K562 (cell line): ENCODE measurements at regions not wholly inside any gene's neighbourhood (a gene's known extent, or its start where the extent isn't known, plus 50 kb on each side); places are given as distances from the start of the nearest gene placed in this dataset.

ENCODE experiments used
- ATAC-seq: fragments of 200-7000 bp; cut with Tn5 transposase; 3 replicates; pipeline ENCODE4 v1.9.1; 2020; ENCODE audit warnings: moderate library complexity
- BruUV-seq: library from RNA; stranded (reverse); fragments of 400-500 nt; replicated peaks from 2 replicates; lab custom pipeline; 2021; lab: Mats Ljungman, UMichigan
- CTCF ChIA-PET: fragments of 300-600 bp; formaldehyde crosslinking; extraction: SDS; loops from one replicate; lab custom pipeline; 2021; ENCODE audit warnings: low intra/inter-chr PET ratio; lab: Yijun Ruan, JAX
- POLR2A ChIA-PET: fragments of 300-600, 350-650 bp; sonication (Branson Sonifier 250); formaldehyde crosslinking; extraction: SDS; loops from one replicate; lab custom pipeline; 2021; ENCODE audit warnings: antibody characterized with exemption, inconsistent platforms; lab: Yijun Ruan, JAX
- DNase-seq, 4 experiments: peaks; one replicate each; pipeline versions ENCODE4 v3.0.0 to v3.0.0-alpha.2; 2011 to 2018; ENCODE audit warnings: low spot score in 3 of 4, mixed read lengths in 3 of 4; ENCODE audit errors: extremely low read depth in 1 of 4
- FAIRE-seq: peaks from 2 replicates; lab custom pipeline; 2011; peaks lifted over from hg19 to GRCh38; lab: Jason Lieb, UNC
- H2AFZ ChIP-seq: 2 replicates; pipeline ENCODE4 v1.6.0; 2011; ENCODE audit warnings: low read depth, low read length, control low read depth, inconsistent platforms
- H3K27ac ChIP-seq: fragments of 200-600 bp; 3 replicates; pipeline ENCODE4 v1.8.0; 2011; ENCODE audit warnings: low read depth, mild to moderate bottlenecking, control low read depth, inconsistent platforms, low read length, moderate library complexity, mixed read lengths; ENCODE audit errors: extremely low read depth
- H3K27me3 ChIP-seq, 2 experiments: fragments of 300-600 bp in 1 of 2; 2 replicates in 1 of 2; 3 replicates in 1 of 2; pipeline versions ENCODE4 v1.6.0 to v1.8.0; 2011; ENCODE audit warnings: inconsistent platforms in 2 of 2, low read length in 2 of 2, mild to moderate bottlenecking in 1 of 2, mixed read lengths in 1 of 2, moderate library complexity in 1 of 2; ENCODE audit not compliant: control insufficient read depth in 2 of 2, insufficient read depth in 2 of 2
- H3K36me3 ChIP-seq: fragments of 300-600 bp; 3 replicates; pipeline ENCODE4 v1.8.0; 2011; ENCODE audit warnings: mild to moderate bottlenecking, low read length, inconsistent platforms; ENCODE audit not compliant: control insufficient read depth, insufficient read depth
- H3K4me1 ChIP-seq, 2 experiments: fragments of 200-600 bp in 1 of 2; replicated peaks in 1 of 2; 2 replicates in 1 of 2; 3 replicates in 1 of 2; pipeline versions ENCODE4 v1.5.1 to v1.8.0; 2011; ENCODE audit warnings: inconsistent platforms in 2 of 2, low read length in 2 of 2, mild to moderate bottlenecking in 1 of 2, mixed read lengths in 1 of 2, moderate library complexity in 1 of 2; ENCODE audit not compliant: control insufficient read depth in 2 of 2, insufficient read depth in 2 of 2
- H3K4me2 ChIP-seq: 2 replicates; pipeline ENCODE4 v1.6.1; 2011; ENCODE audit warnings: low read length, control low read depth, inconsistent platforms, mixed read lengths; ENCODE audit not compliant: insufficient read depth
- H3K4me3 ChIP-seq: fragments of 200-600 bp; sonication (generic), shearing (Covaris generic); 2 replicates; pipeline ENCODE4 v1.5.1; 2016; ENCODE audit warnings: control low read depth, inconsistent platforms
- H3K79me2 ChIP-seq: fragments of 200-600 bp; 3 replicates; pipeline ENCODE4 v1.8.0; 2011; ENCODE audit warnings: low read length, inconsistent platforms; ENCODE audit not compliant: control insufficient read depth, insufficient read depth
- H3K9ac ChIP-seq, 2 experiments: 2 replicates each; pipeline versions ENCODE4 v1.6.0 to v1.6.1; 2011; ENCODE audit warnings: low read depth in 2 of 2, low read length in 2 of 2, control low read depth in 1 of 2, inconsistent platforms in 1 of 2, mild to moderate bottlenecking in 1 of 2, mixed read lengths in 1 of 2; ENCODE audit not compliant: insufficient read depth in 1 of 2
- H3K9me1 ChIP-seq: one replicate; pipeline ENCODE4 v1.6.0; 2011; ENCODE audit warnings: inconsistent platforms, mild to moderate bottlenecking, low read length, moderate library complexity; ENCODE audit not compliant: control insufficient read depth, insufficient read depth
- H3K9me3 ChIP-seq: replicated peaks from 2 replicates; pipeline ENCODE4 v1.5.1; 2011; ENCODE audit warnings: low read depth, low read length, inconsistent platforms; ENCODE audit not compliant: control insufficient read depth, insufficient read depth
- H4K20me1 ChIP-seq: replicated peaks from 2 replicates; pipeline ENCODE4 v1.6.1; 2011; ENCODE audit warnings: low read length, inconsistent platforms, mixed read lengths; ENCODE audit not compliant: control insufficient read depth, insufficient read depth
- ATF3 ChIP-seq, 2 experiments: fragments of 450-650 bp in 1 of 2; sonication (generic) in 1 of 2; formaldehyde crosslinking in 1 of 2; IDR thresholded peaks in 1 of 2; conservative IDR thresholded peaks in 1 of 2; 2 replicates each; pipeline versions ENCODE4 v1.6.1 to v1.8.1; 2016 to 2023; ENCODE audit warnings: mild to moderate bottlenecking in 2 of 2, moderate library complexity in 2 of 2, inconsistent platforms in 1 of 2, missing genetic modification reagents in 1 of 2
- FOXK1 ChIP-seq: sonication (generic); formaldehyde crosslinking; IDR thresholded peaks from 2 replicates; pipeline ENCODE4 v1.8.0; 2022; ENCODE audit warnings: missing genetic modification reagents, mild to moderate bottlenecking, borderline replicate concordance
- HCFC1 ChIP-seq: IDR thresholded peaks from 2 replicates; pipeline ENCODE4 v1.6.1; 2012; ENCODE audit warnings: low read depth, low read length, improper control_type of control experiment
- KAT7 ChIP-seq: sonication (generic); formaldehyde crosslinking; IDR thresholded peaks from 2 replicates; pipeline ENCODE4 v1.8.0; 2022; ENCODE audit warnings: missing genetic modification reagents, mild to moderate bottlenecking, borderline replicate concordance
- LCOR ChIP-seq: sonication (generic); formaldehyde crosslinking; IDR thresholded peaks from 2 replicates; pipeline ENCODE4 v1.8.0; 2022; ENCODE audit warnings: mild to moderate bottlenecking, missing genetic modification reagents
- PURB ChIP-seq: sonication (generic); formaldehyde crosslinking; IDR thresholded peaks from 2 replicates; pipeline ENCODE4 v1.9.0; 2021; ENCODE audit warnings: low read depth, mild to moderate bottlenecking, missing genetic modification reagents
- USF1 ChIP-seq: sonication (generic); formaldehyde crosslinking; IDR thresholded peaks from 2 replicates; pipeline ENCODE4 v1.9.0; 2022; ENCODE audit warnings: mild to moderate bottlenecking, missing genetic modification reagents
- ZNF41 ChIP-seq: fragments of 250-450 bp; sonication (Bioruptor Pico); conservative IDR thresholded peaks from 2 replicates; pipeline ENCODE4 v1.4.0; 2020; ENCODE audit warnings: mild to moderate bottlenecking
- ZNF583 ChIP-seq: fragments of 250-450 bp; sonication (Bioruptor Pico); IDR thresholded peaks from 2 replicates; pipeline ENCODE4 v1.4.0; 2020
- ZNF586 ChIP-seq: fragments of 450-650 bp; formaldehyde crosslinking; conservative IDR thresholded peaks from 2 replicates; pipeline ENCODE4 v1.4.0; 2020; ENCODE audit warnings: mild to moderate bottlenecking, moderate library complexity
- WGBS: fragments of 100-300 bp; shearing (Covaris generic); methylation state at CpG from one replicate; pipeline ENCODE4 v1.1.6; 2016; ENCODE audit warnings: low coverage, mixed read lengths; ENCODE audit not compliant: insufficient coverage; ENCODE audit errors: missing lambda C conversion rate; 5-methylcytosine and 5-hydroxymethylcytosine counted together
- in situ Hi-C: fragments of 300-500 bp; cut with MboI; formaldehyde crosslinking; loops from 4 replicates; pipeline ENCODE4 v1.15.0; 2018; ENCODE audit warnings: inconsistent platforms, mixed read lengths
- intact Hi-C: fragments of 100-400 bp; cut with micrococcal nuclease; formaldehyde crosslinking; loops from 2 replicates; pipeline ENCODE4 v1.14.2; 2022
- TF ChIP-seq, protein P1 (sequence below): fragments of 450-650 bp; formaldehyde crosslinking; IDR thresholded peaks from 2 replicates; pipeline ENCODE4 v1.4.0; 2020; ENCODE audit warnings: mild to moderate bottlenecking, moderate library complexity

- no peak for TF ChIP-seq ZNF583
Observed at GRCh38 chr3:88248658-88249057, 98.9 kb downstream of the C3orf38 start (continued).

- Histone ChIP-seq H3K27ac (no peak overlapping the region), H2AFZ (no peak overlapping the region), H3K9me1 (no peaks in the 10 kb centered on the region), H3K4me3 (no peak overlapping the region), H3K36me3 (no peaks in the 10 kb centered on the region), H3K9me3 (no peaks in the 10 kb centered on the region), H3K79me2 (no peaks in the 10 kb centered on the region), H3K4me2 (no peak overlapping the region), H3K4me1 (no peaks in the 10 kb centered on the region), H3K9ac (no peak overlapping the region)
- ATAC-seq (no peak), FAIRE-seq (no peak), DNase-seq (no peak)
- in situ Hi-C loops: no loop called here
- CTCF ChIA-PET: no interaction called here
- intact Hi-C loops: no loop called here
- WGBS: 0% methylated on average over 4 of the region's 4 CpGs
- BruUV-seq: no TSS peak
- TF ChIP-seq, protein P1, sequence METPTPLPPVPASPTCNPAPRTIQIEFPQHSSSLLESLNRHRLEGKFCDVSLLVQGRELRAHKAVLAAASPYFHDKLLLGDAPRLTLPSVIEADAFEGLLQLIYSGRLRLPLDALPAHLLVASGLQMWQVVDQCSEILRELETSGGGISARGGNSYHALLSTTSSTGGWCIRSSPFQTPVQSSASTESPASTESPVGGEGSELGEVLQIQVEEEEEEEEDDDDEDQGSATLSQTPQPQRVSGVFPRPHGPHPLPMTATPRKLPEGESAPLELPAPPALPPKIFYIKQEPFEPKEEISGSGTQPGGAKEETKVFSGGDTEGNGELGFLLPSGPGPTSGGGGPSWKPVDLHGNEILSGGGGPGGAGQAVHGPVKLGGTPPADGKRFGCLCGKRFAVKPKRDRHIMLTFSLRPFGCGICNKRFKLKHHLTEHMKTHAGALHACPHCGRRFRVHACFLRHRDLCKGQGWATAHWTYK (CRISPR knock-in tag): no peak
- TF ChIP-seq ATF3 (IDR thresholded peaks at IDR 0.05): no peak
- TF ChIP-seq ATF3 (CRISPR knock-in tag; conservative IDR thresholded peaks at IDR 0.05): no peak
- TF ChIP-seq ZNF41 (CRISPR knock-in tag): no peak
- no peak for TF ChIP-seq LCOR (CRISPR knock-in tag)
- no peak for TF ChIP-seq FOXK1 (CRISPR knock-in tag)
- TF ChIP-seq PURB: no peak
- TF ChIP-seq USF1 (CRISPR knock-in tag): no peak
- TF ChIP-seq KAT7: no peak
- no peak for TF ChIP-seq ZNF586 (CRISPR knock-in tag)
- no peak for TF ChIP-seq HCFC1
- TF ChIP-seq, all 486 proteins: peak for 0
- no peaks in the 10 kb centered on the region for H4K20me1 ChIP-seq
- no peaks in the 10 kb centered on the region for H3K27me3 ChIP-seq
- POLR2A ChIA-PET: no interaction called here
Observed at GRCh38 chr3:88259045-88259444, 109.3 kb downstream of the C3orf38 start.
